ENCODE measurements at regions not wholly inside any gene's neighbourhood (a gene's known extent, or its start where the extent isn't known, plus 50 kb on each side); places are given as distances from the start of the nearest gene placed in this dataset.
"Not testable (repeated sequence)": the region's sequence is repeated elsewhere in the genome, so short reads cannot be mapped to it uniquely, and the experiment has no call there.

- DNase-seq (ENCODE audit: low spot score): no peak
- no peak for TF ChIP-seq CTCF (IDR thresholded peaks at IDR 0.05; ENCODE audit: extremely low read depth, missing control alignments)
Observed at GRCh38 chr14:103192246-103192840, 69.1 kb downstream of the TNFAIP2 start.

GRCh38 chr14:103192861-103193260 is 69.6 kb downstream of the TNFAIP2 start:
- DNase-seq (ENCODE audit: low spot score): not testable (repeated sequence)

GRCh38 chr14:103193491-103193890 is 70.2 kb downstream of the TNFAIP2 start:
- not testable (repeated sequence) for DNase-seq (ENCODE audit: low spot score)

- TF ChIP-seq CTCF (IDR thresholded peaks at IDR 0.05; ENCODE audit: extremely low read depth, missing control alignments): no peak
- no peak for DNase-seq (ENCODE audit: low spot score)
Observed at GRCh38 chr14:103194256-103195045, 71.2 kb downstream of the TNFAIP2 start.

- DNase-seq (ENCODE audit: low spot score): no peak
- TF ChIP-seq CTCF (IDR thresholded peaks at IDR 0.05; ENCODE audit: extremely low read depth, missing control alignments): no peak
Observed at GRCh38 chr14:103195828-103196615, 72.8 kb downstream of the TNFAIP2 start.

- DNase-seq (ENCODE audit: low spot score): no peak
- no peak for TF ChIP-seq CTCF (IDR thresholded peaks at IDR 0.05; ENCODE audit: extremely low read depth, missing control alignments)
Observed at GRCh38 chr14:103196716-103197115, 73.5 kb downstream of the TNFAIP2 start.

GRCh38 chr14:103198131-103199105 is 75.2 kb downstream of the TNFAIP2 start:
- no peak for DNase-seq (ENCODE audit: low spot score)
- TF ChIP-seq CTCF (IDR thresholded peaks at IDR 0.05; ENCODE audit: extremely low read depth, missing control alignments): no peak

Data from GM20000 (cell line).